IPS-NIHi7 (cell line): ENCODE measurements at regions not wholly inside any gene's neighbourhood (a gene's known extent, or its start where the extent isn't known, plus 50 kb on each side); places are given as distances from the start of the nearest gene placed in this dataset.
A peak's percentile ranks its signal among the peaks of the same experiment; 100 is the strongest.

Source experiments
- DNase-seq: peaks from one replicate; pipeline ENCODE4 v3.0.0; 2012; ENCODE audit warnings: mixed read lengths; ENCODE audit errors: extremely low spot score

- DNase-seq = no peak
These were observed 317.6 kb downstream of the SEC14L1 start for GRCh38 chr17:77458202-77459017.

GRCh38 chr17:77459018-77459755 lies 318.4 kb downstream of the SEC14L1 start:
- DNase-seq = no peak

- no peak for DNase-seq
These were observed 319.8 kb downstream of the SEC14L1 start for GRCh38 chr17:77460514-77461046.

GRCh38 chr17:77461277-77462057 lies 320.7 kb downstream of the SEC14L1 start:
- DNase-seq = no peak

GRCh38 chr17:77462090-77462489 lies 321.3 kb downstream of the SEC14L1 start:
- no peak for DNase-seq

GRCh38 chr17:77462553-77463497 lies 322.1 kb downstream of the SEC14L1 start:
- no peak for DNase-seq

- no peak for DNase-seq
These were observed 324.2 kb downstream of the SEC14L1 start for GRCh38 chr17:77464988-77465357.

GRCh38 chr17:77465358-77466041 lies 324.7 kb downstream of the SEC14L1 start:
- no peak for DNase-seq

GRCh38 chr17:77466140-77466539 lies 325.4 kb downstream of the SEC14L1 start:
- DNase-seq = peak; percentile 91

- no peak for DNase-seq
These were observed 325.9 kb downstream of the SEC14L1 start for GRCh38 chr17:77466596-77467223.

- DNase-seq = no peak
These were observed 326.8 kb downstream of the SEC14L1 start for GRCh38 chr17:77467521-77467920.

- DNase-seq = no peak
These were observed 328.1 kb downstream of the SEC14L1 start for GRCh38 chr17:77468897-77469296.

- DNase-seq = no peak
These were observed 329.6 kb downstream of the SEC14L1 start for GRCh38 chr17:77470330-77470786.

GRCh38 chr17:77470800-77471733 lies 330.3 kb downstream of the SEC14L1 start:
- peak; percentile 77 for DNase-seq

GRCh38 chr17:77471984-77472461 lies 331.3 kb downstream of the SEC14L1 start:
- no peak for DNase-seq

GRCh38 chr17:77472468-77473310 lies 331.9 kb downstream of the SEC14L1 start:
- peak; percentile 53 for DNase-seq

GRCh38 chr17:77473615-77474226 lies 333.0 kb downstream of the SEC14L1 start:
- no peak for DNase-seq
